IMR-90 (cell line): ENCODE measurements at regions not wholly inside any gene's neighbourhood (a gene's known extent, or its start where the extent isn't known, plus 50 kb on each side); places are given as distances from the start of the nearest gene placed in this dataset.

Experiments
- ATAC-seq: fragments of 200-7000 bp; cut with Tn5 transposase; 2 replicates; pipeline ENCODE4 v1.9.1; 2020; ENCODE audit warnings: low read depth, mild to moderate bottlenecking, moderate library complexity
- BruUV-seq: library from RNA; stranded (reverse); fragments of 400-500 nt; replicated peaks from 2 replicates; lab custom pipeline; 2021; lab: Mats Ljungman, UMichigan
- CTCF ChIA-PET: fragments of 300-600 bp; formaldehyde crosslinking; extraction: SDS; loops from one replicate; lab custom pipeline; 2021; ENCODE audit warnings: antibody characterized with exemption; lab: Yijun Ruan, JAX
- POLR2A ChIA-PET: fragments of 300-600 bp; sonication (Branson Sonifier 250); formaldehyde crosslinking; loops from one replicate; lab custom pipeline; 2022; ENCODE audit warnings: antibody characterized with exemption; ENCODE audit not compliant: unreplicated experiment; lab: Charles Lee
- DNase-seq: peaks from one replicate; pipeline ENCODE4 v3.0.0; 2013
- H2AFZ ChIP-seq: replicated peaks from 2 replicates; pipeline ENCODE3; 2013; ENCODE audit warnings: low read length, mild to moderate bottlenecking; ENCODE audit not compliant: poor library complexity
- H2AK5ac ChIP-seq: 2 replicates; pipeline ENCODE4 v1.6.1; 2013; ENCODE audit warnings: low read depth, low read length, inconsistent platforms
- H2AK9ac ChIP-seq: replicated peaks from 2 replicates; pipeline ENCODE3; 2013; ENCODE audit warnings: mild to moderate bottlenecking, low read depth, low read length, moderate library complexity; ENCODE audit not compliant: poor library complexity
- H2BK120ac ChIP-seq: 2 replicates; pipeline ENCODE4 v1.6.1; 2013; ENCODE audit warnings: low read depth, low read length, inconsistent platforms
- H2BK15ac ChIP-seq: 3 replicates; pipeline ENCODE4 v1.6.1; 2013; ENCODE audit warnings: low read depth, low read length, inconsistent platforms
- H2BK20ac ChIP-seq: 2 replicates; pipeline ENCODE4 v1.6.1; 2013; ENCODE audit warnings: low read depth, mild to moderate bottlenecking, inconsistent platforms, low read length, moderate library complexity
- H2BK5ac ChIP-seq: 2 replicates; pipeline ENCODE4 v1.6.1; 2013; ENCODE audit warnings: mild to moderate bottlenecking, low read depth, low read length, inconsistent platforms; ENCODE audit not compliant: poor library complexity, severe bottlenecking
- H3K14ac ChIP-seq: replicated peaks from 2 replicates; pipeline ENCODE4 v1.6.1; 2013; ENCODE audit warnings: low read depth, low read length, inconsistent platforms
- H3K18ac ChIP-seq: 2 replicates; pipeline ENCODE4 v1.6.1; 2013; ENCODE audit warnings: low read depth, low read length, control low read depth
- H3K23ac ChIP-seq: 2 replicates; pipeline ENCODE4 v1.6.1; 2013; ENCODE audit warnings: low read depth, low read length, inconsistent platforms
- H3K27ac ChIP-seq: 2 replicates; pipeline ENCODE4 v1.5.1; 2013; ENCODE audit warnings: mild to moderate bottlenecking, control low read depth, low read length; ENCODE audit not compliant: insufficient read depth
- H3K27me3 ChIP-seq: 2 replicates; pipeline ENCODE4 v1.6.1; 2013; ENCODE audit warnings: low read length; ENCODE audit not compliant: control insufficient read depth, insufficient read depth
- H3K36me3 ChIP-seq: 2 replicates; pipeline ENCODE4 v1.6.1; 2013; ENCODE audit warnings: low read length, mixed read lengths; ENCODE audit not compliant: control insufficient read depth, insufficient read depth
- H3K4ac ChIP-seq: 2 replicates; pipeline ENCODE4 v1.6.1; 2013; ENCODE audit warnings: low read depth, low read length, inconsistent platforms
- H3K4me1 ChIP-seq: 2 replicates; pipeline ENCODE4 v1.6.1; 2013; ENCODE audit warnings: low read length, mixed read lengths; ENCODE audit not compliant: control insufficient read depth, insufficient read depth
- H3K4me2 ChIP-seq: 2 replicates; pipeline ENCODE4 v1.6.1; 2013; ENCODE audit warnings: low read depth, mild to moderate bottlenecking, control low read depth, low read length, moderate library complexity
- H3K4me3 ChIP-seq: 2 replicates; pipeline ENCODE4 v1.5.1; 2013; ENCODE audit warnings: low read depth, mild to moderate bottlenecking, control low read depth, low read length, moderate library complexity; ENCODE audit not compliant: insufficient read depth
- H3K56ac ChIP-seq: 2 replicates; pipeline ENCODE4 v1.6.1; 2013; ENCODE audit warnings: low read length, inconsistent platforms; ENCODE audit not compliant: insufficient read depth; ENCODE audit errors: extremely low read depth
- H3K79me1 ChIP-seq, 2 experiments: 2 replicates each; pipeline ENCODE4 v1.6.1; 2013; ENCODE audit warnings: low read length in 2 of 2, inconsistent platforms in 1 of 2, low read depth in 1 of 2
- H3K9ac ChIP-seq: 2 replicates; pipeline ENCODE4 v1.6.1; 2013; ENCODE audit warnings: low read depth, low read length, control low read depth
- H3K9me1 ChIP-seq: 2 replicates; pipeline ENCODE4 v1.6.1; 2013; ENCODE audit warnings: low read length, inconsistent platforms; ENCODE audit not compliant: insufficient read depth
- H3K9me3 ChIP-seq: 2 replicates; pipeline ENCODE4 v1.6.1; 2013; ENCODE audit warnings: low read length; ENCODE audit not compliant: control insufficient read depth, insufficient read depth
- H4K20me1 ChIP-seq: 2 replicates; pipeline ENCODE4 v1.6.1; 2013; ENCODE audit warnings: low read length, inconsistent platforms; ENCODE audit not compliant: insufficient read depth
- H4K5ac ChIP-seq: 2 replicates; pipeline ENCODE4 v1.6.1; 2013; ENCODE audit warnings: mild to moderate bottlenecking, low read depth, low read length, control low read depth
- H4K8ac ChIP-seq, 2 experiments: 2 replicates each; pipeline ENCODE4 v1.6.1; 2013; ENCODE audit warnings: low read depth in 2 of 2, low read length in 2 of 2, control low read depth in 1 of 2, inconsistent platforms in 1 of 2
- H4K91ac ChIP-seq: 2 replicates; pipeline ENCODE4 v1.6.1; 2013; ENCODE audit warnings: low read depth, low read length, inconsistent platforms; ENCODE audit not compliant: insufficient read depth
- BHLHE40 ChIP-seq: fragments of 150-350 bp; IDR thresholded peaks from 2 replicates; pipeline ENCODE4 v1.6.1; 2016; ENCODE audit warnings: mild to moderate bottlenecking, low read depth, low read length
- CEBPB ChIP-seq: IDR thresholded peaks from 2 replicates; pipeline ENCODE4 v1.6.1; 2012; ENCODE audit warnings: low read depth, low read length, improper control_type of control experiment
- CHD1 ChIP-seq: IDR thresholded peaks from 2 replicates; pipeline ENCODE4 v1.6.1; 2012; ENCODE audit warnings: low read depth, low read length, improper control_type of control experiment
- CTCF ChIP-seq: conservative IDR thresholded peaks from 2 replicates; pipeline ENCODE4 v1.5.1; 2012; ENCODE audit warnings: mild to moderate bottlenecking, low read depth, low read length, improper control_type of control experiment
- ELK1 ChIP-seq: fragments of 150-350 bp; IDR thresholded peaks from 2 replicates; pipeline ENCODE4 v1.6.1; 2016; ENCODE audit warnings: low read depth, mild to moderate bottlenecking, low read length, moderate library complexity, borderline replicate concordance
- FOS ChIP-seq: fragments of 150-350 bp; IDR thresholded peaks from 2 replicates; pipeline ENCODE4 v1.6.1; 2016; ENCODE audit warnings: low read depth, low read length
- MAFK ChIP-seq: IDR thresholded peaks from 2 replicates; pipeline ENCODE4 v1.6.1; 2012; ENCODE audit warnings: low read depth, low read length, improper control_type of control experiment
- MAZ ChIP-seq: IDR thresholded peaks from 2 replicates; pipeline ENCODE4 v1.6.1; 2012; ENCODE audit warnings: low read depth, mild to moderate bottlenecking, low read length, improper control_type of control experiment, moderate library complexity, borderline replicate concordance
- MXI1 ChIP-seq: IDR thresholded peaks from 2 replicates; pipeline ENCODE4 v1.6.1; 2012; ENCODE audit warnings: low read depth, mild to moderate bottlenecking, low read length, moderate library complexity, borderline replicate concordance
- NFE2L2 ChIP-seq: fragments of 150-350 bp; IDR thresholded peaks from 2 replicates; pipeline ENCODE4 v1.6.1; 2016; ENCODE audit warnings: low read depth, mild to moderate bottlenecking, low read length
- POLR2A ChIP-seq: IDR thresholded peaks from 2 replicates; pipeline ENCODE4 v1.6.1; 2012; ENCODE audit warnings: mild to moderate bottlenecking, low read depth, low read length
- RAD21 ChIP-seq: IDR thresholded peaks from 2 replicates; pipeline ENCODE4 v1.6.1; 2012; ENCODE audit warnings: low read length, improper control_type of control experiment
- RCOR1 ChIP-seq: IDR thresholded peaks from 2 replicates; pipeline ENCODE4 v1.6.1; 2012; ENCODE audit warnings: mild to moderate bottlenecking, low read length, improper control_type of control experiment; ENCODE audit not compliant: insufficient replicate concordance
- RFX5 ChIP-seq: IDR thresholded peaks from 2 replicates; pipeline ENCODE4 v1.8.0; 2012; ENCODE audit warnings: low read depth, mild to moderate bottlenecking, low read length, moderate library complexity
- SMC3 ChIP-seq: fragments of 150-350 bp; IDR thresholded peaks from 2 replicates; pipeline ENCODE4 v1.6.1; 2016; ENCODE audit warnings: low read depth, mild to moderate bottlenecking, antibody characterized with exemption, low read length, moderate library complexity
- USF2 ChIP-seq: fragments of 150-350 bp; IDR thresholded peaks from 2 replicates; pipeline ENCODE4 v1.6.1; 2017; ENCODE audit warnings: mild to moderate bottlenecking, antibody characterized with exemption, low read length, low read depth
- WGBS, 2 experiments: methylation state at CpG; one replicate each; pipeline versions ENCODE4 v1.1.5 to v1.1.7; 2013; ENCODE audit warnings: missing lambda C conversion rate in 2 of 2; ENCODE audit not compliant: insufficient read length in 1 of 2; ENCODE audit errors: extremely low coverage in 2 of 2; 5-methylcytosine and 5-hydroxymethylcytosine counted together
- dilution Hi-C: fragments of 300-500 bp; cut with HindIII; formaldehyde crosslinking; loops from one replicate; pipeline ENCODE4 v1.14.3; 2018; ENCODE audit warnings: low sequenced_read_pairs; ENCODE audit not compliant: unreplicated experiment
- in situ Hi-C: fragments of 300-500 bp; cut with MboI; formaldehyde crosslinking; loops from 3 replicates; pipeline ENCODE4 v1.14.3; 2019; ENCODE audit warnings: low sequenced_read_pairs, inconsistent platforms, mixed read lengths
- intact Hi-C: fragments of 100-400 bp; cut with micrococcal nuclease; formaldehyde crosslinking; loops from 2 replicates; pipeline ENCODE4 v1.10.0; 2022

- Histone ChIP-seq H2AK5ac (no peak overlapping the region), H3K4me1 (peaks cover 12% of the 10 kb centered on the region), H3K56ac (no peak overlapping the region), H3K9me1 (peaks cover 18% of the 10 kb centered on the region), H3K79me1 (peaks cover 27 to 61% of the 10 kb centered on the region in 2 experiments; a peak in 3 of 4 replicates), H3K14ac (no peak overlapping the region), H3K27me3 (no peaks in the 10 kb centered on the region), H3K9me3 (no peaks in the 10 kb centered on the region), H2AK9ac (no peak overlapping the region), H3K4ac (no peak overlapping the region), H3K27ac (no peak overlapping the region), H2BK20ac (peak overlapping the region; percentile 2; the same call in 1 of the 2 replicates), H2BK5ac (no peak overlapping the region), H4K5ac (no peak overlapping the region), H2AFZ (no peak overlapping the region), H2BK15ac (no peak overlapping the region), H3K4me3 (no peak overlapping the region), H2BK120ac (no peak overlapping the region), H3K18ac (no peak overlapping the region), H3K23ac (no peak overlapping the region), H3K4me2 (no peak overlapping the region), H3K9ac (no peak overlapping the region), H4K8ac (no peak overlapping the region), H4K20me1 (peaks cover 6% of the 10 kb centered on the region; the same call in 1 of the 2 replicates), H3K36me3 (peaks cover 46% of the 10 kb centered on the region), H4K91ac (no peak overlapping the region)
- in situ Hi-C loops (no loop called here), dilution Hi-C loops (no loop called here), intact Hi-C loops (no loop called here)
- ChIA-PET CTCF (interaction anchor here (0.6 kb wide), 1 partner anchor 757 kb away, joined by 4 read pairs; no protein-coding TSS in a partner anchor), POLR2A (interaction anchor here (0.6 kb wide), 1 partner anchor 190 kb away, joined by 4 read pairs; no protein-coding TSS in a partner anchor)
- BruUV-seq: no TSS peak
- WGBS, 2 experiments: no CpG with 5 or more reads among the region's 6 CpGs
- ATAC-seq (no peak), DNase-seq (no peak)
- no peak for TF ChIP-seq FOS
- no peak for TF ChIP-seq RCOR1
- no peak for TF ChIP-seq BHLHE40
- no peak for TF ChIP-seq NFE2L2
- TF ChIP-seq CEBPB: no peak
- TF ChIP-seq RAD21: no peak
- no peak for TF ChIP-seq ELK1
- TF ChIP-seq POLR2A: no peak
- TF ChIP-seq MAZ: no peak
- TF ChIP-seq CHD1: no peak
- TF ChIP-seq CTCF: no peak
- no peak for TF ChIP-seq MXI1
- TF ChIP-seq USF2: no peak
- no peak for TF ChIP-seq RFX5
- TF ChIP-seq SMC3: no peak
- TF ChIP-seq MAFK: no peak
Measured at GRCh38 chr20:19961293-19961692, 55.9 kb upstream of the NAA20 start.
